Fibroblast of mammary gland (primary cell): ENCODE measurements at regions not wholly inside any gene's neighbourhood (a gene's known extent, or its start where the extent isn't known, plus 50 kb on each side); places are given as distances from the start of the nearest gene placed in this dataset.

Experiments
- DNase-seq: peaks from one replicate; pipeline ENCODE4 v3.0.0-alpha.2; 2010; ENCODE audit warnings: low read depth
- H3K4me3 ChIP-seq: 2 replicates; pipeline ENCODE4 v1.5.1; 2011; ENCODE audit warnings: low read depth, mild to moderate bottlenecking, low read length, moderate library complexity; ENCODE audit not compliant: control insufficient read depth
- TF ChIP-seq, protein P1 (sequence below): conservative IDR thresholded peaks from 2 replicates; pipeline ENCODE4 v1.5.1; 2011; ENCODE audit warnings: low read depth, low read length, inconsistent platforms; ENCODE audit not compliant: control insufficient read depth, insufficient read depth

GRCh38 chr5:86806206-86806605, 188.5 kb downstream of the COX7C start:
- DNase-seq, result peak; percentile 15
- TF ChIP-seq, protein P1, sequence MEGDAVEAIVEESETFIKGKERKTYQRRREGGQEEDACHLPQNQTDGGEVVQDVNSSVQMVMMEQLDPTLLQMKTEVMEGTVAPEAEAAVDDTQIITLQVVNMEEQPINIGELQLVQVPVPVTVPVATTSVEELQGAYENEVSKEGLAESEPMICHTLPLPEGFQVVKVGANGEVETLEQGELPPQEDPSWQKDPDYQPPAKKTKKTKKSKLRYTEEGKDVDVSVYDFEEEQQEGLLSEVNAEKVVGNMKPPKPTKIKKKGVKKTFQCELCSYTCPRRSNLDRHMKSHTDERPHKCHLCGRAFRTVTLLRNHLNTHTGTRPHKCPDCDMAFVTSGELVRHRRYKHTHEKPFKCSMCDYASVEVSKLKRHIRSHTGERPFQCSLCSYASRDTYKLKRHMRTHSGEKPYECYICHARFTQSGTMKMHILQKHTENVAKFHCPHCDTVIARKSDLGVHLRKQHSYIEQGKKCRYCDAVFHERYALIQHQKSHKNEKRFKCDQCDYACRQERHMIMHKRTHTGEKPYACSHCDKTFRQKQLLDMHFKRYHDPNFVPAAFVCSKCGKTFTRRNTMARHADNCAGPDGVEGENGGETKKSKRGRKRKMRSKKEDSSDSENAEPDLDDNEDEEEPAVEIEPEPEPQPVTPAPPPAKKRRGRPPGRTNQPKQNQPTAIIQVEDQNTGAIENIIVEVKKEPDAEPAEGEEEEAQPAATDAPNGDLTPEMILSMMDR, result no peak

DNA sequence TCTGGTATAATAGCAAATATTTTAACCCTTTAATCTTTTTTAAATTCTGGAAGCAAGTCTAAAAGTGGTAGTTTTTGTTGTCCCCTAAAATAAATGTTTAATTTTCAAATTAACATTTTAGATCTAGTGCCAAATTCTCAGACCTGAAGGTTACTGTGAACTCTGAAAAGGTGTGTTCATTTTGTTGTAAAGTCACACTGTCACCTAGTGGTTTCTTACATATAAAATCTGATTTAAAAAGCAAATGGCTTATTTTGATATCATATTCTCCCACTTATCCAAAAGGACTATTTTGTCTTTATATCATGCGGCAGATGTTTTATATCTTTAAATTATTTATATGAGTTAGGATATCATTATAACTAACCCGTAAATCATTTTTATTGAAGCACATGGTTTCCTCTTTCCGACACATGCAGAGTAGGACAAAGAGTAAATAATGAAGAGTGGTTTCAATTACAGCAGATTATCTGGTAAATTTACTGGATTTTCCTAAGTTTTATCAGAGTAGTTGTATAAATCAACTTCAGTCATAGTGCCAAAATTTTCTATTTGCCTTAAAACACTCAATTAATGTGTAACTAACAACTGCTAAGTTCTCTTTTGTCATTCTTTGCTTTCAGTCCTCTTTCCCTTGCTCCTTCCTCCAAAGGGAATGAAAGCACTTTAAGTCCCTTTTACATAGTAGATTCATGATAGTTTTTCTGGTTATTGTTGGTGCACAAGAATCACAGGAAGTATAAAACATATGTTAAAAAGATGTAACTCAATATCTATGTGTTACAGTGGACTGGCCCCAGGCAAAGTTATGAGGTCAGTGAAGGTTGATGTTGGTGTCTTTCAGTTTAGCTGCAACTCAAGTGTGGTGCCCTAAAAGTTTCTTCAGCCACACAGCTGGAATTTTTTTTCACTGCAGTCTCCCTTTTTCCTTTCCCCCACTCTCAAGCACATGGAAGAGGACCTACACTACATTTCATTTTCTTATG, 189.6 kb downstream of the COX7C start:
- no peak for DNase-seq
- no peak overlapping the region for H3K4me3 ChIP-seq
- TF ChIP-seq, protein P1, result no peak

More at GRCh38 chr5:86806206-86806605, 188.5 kb downstream of the COX7C start:
- H3K4me3 ChIP-seq, result no peak overlapping the region

GRCh38 chr5:86814315-86814714, 196.6 kb downstream of the COX7C start:
- DNase-seq, result no peak
- TF ChIP-seq, protein P1, result no peak
- no peak overlapping the region for H3K4me3 ChIP-seq

GRCh38 chr5:86814907-86815306, 197.2 kb downstream of the COX7C start:
- TF ChIP-seq, protein P1, result no peak
- H3K4me3 ChIP-seq, result no peak overlapping the region
- DNase-seq, result no peak

- TF ChIP-seq, protein P1, result no peak
- no peak overlapping the region for H3K4me3 ChIP-seq
- no peak for DNase-seq
Measured at GRCh38 chr5:86824637-86825036, 206.9 kb downstream of the COX7C start.

DNA sequence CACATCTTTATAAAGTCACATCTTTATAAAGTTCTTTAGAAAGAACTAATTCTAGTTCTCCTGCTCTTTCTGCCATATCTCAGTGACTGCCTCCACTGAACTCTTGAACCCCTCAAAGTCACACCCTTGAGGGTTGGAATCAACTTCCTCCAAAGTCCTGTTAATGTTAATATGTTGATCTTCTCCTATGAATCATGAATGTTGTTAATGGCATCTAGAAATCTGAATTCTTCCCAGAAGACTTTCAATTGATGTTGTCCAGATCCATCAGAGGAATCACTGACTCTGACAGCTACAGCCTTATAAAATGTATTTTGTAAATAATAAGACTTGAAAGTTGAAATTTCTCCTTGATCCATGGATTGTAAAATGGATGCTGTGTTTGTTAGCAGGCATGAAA, 213.4 kb downstream of the COX7C start:
- TF ChIP-seq, protein P1, result no peak
- no peak overlapping the region for H3K4me3 ChIP-seq
- DNase-seq, result no peak
